Thyroid gland (tissue), 4 donors: ENCODE measurements at regions not wholly inside any gene's neighbourhood (a gene's known extent, or its start where the extent isn't known, plus 50 kb on each side); places are given as distances from the start of the nearest gene placed in this dataset.

Source experiments
- DNase-seq, 2 donors: peaks; one replicate each; pipeline ENCODE4 v3.0.0-alpha.2; 2019
- H3K27ac ChIP-seq, 3 donors: fragments of 200-600 bp; sonication (generic); 1 replicate in 2 of 3; 2 replicates in 1 of 3; pipeline ENCODE4 v1.5.1; 2016 to 2019; ENCODE audit warnings: mild to moderate bottlenecking in 1 of 3, moderate library complexity in 1 of 3
- H3K27me3 ChIP-seq: fragments of 200-600 bp; sonication (generic); one replicate; pipeline ENCODE4 v1.5.1; 2019
- H3K36me3 ChIP-seq, 2 donors: fragments of 200-600 bp; sonication (generic); one replicate each; pipeline ENCODE4 v1.5.1; 2016 to 2019
- H3K4me1 ChIP-seq, 2 donors: fragments of 200-600 bp; sonication (generic); one replicate each; pipeline ENCODE4 v1.5.1; 2017 to 2019
- H3K4me3 ChIP-seq, 3 donors: fragments of 200-600 bp; sonication (generic); replicated peaks in 1 of 3; 1 replicate in 2 of 3; 2 replicates in 1 of 3; pipeline ENCODE4 v1.5.1; 2016; ENCODE audit warnings: mild to moderate bottlenecking in 1 of 3
- H3K9me3 ChIP-seq: fragments of 200-600 bp; sonication (generic); one replicate; pipeline ENCODE4 v1.5.1; 2017
- POLR2A ChIP-seq, 2 donors: fragments of 450-650 bp; IDR thresholded peaks; one replicate each; pipeline ENCODE4 v1.6.1; 2017; ENCODE audit warnings: antibody characterized with exemption in 2 of 2, mild to moderate bottlenecking in 2 of 2, moderate library complexity in 1 of 2
- WGBS, 2 donors: methylation state at CpG; one replicate each; pipeline ENCODE4 v1.1.5; 2017; 5-methylcytosine and 5-hydroxymethylcytosine counted together
- intact Hi-C: fragments of 100-400 bp; cut with DNase I; formaldehyde crosslinking; loops from one replicate; pipeline ENCODE4 v1.15.1; 2023
- TF ChIP-seq, protein P1 (sequence below), 6 experiments: fragments of 200-600 bp in 3 of 6; fragments of 450-650 bp in 3 of 6; sonication (generic) in 3 of 6; IDR thresholded peaks; one replicate each; pipeline ENCODE4 v1.5.1; 2016 to 2019; ENCODE audit warnings: antibody characterized with exemption in 6 of 6, mild to moderate bottlenecking in 2 of 6, inconsistent platforms in 1 of 6, moderate library complexity in 1 of 6

DNA sequence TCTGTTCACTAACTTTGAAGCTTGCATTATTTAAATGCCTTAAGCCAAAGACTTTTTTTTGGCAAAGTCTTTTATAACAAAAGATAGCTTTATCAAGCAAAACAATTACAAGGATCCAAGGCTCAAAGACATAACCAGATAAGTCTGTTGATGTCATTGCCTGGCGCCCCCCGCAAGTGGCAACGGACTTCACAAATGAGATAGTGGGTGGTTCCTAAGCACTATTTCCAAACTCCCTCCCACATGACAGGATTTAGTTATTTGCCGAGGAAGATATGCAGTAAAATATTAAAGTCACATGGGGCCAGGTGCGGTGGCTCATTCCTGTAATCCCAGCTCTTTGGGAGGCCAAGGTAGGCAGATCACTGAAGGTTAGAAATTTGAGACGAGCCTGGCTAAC, 194.2 kb upstream of the DDI1 start:
- no peaks in the 10 kb centered on the region for H3K36me3 ChIP-seq
- no peak overlapping the region for H3K27ac ChIP-seq
- H3K4me1 ChIP-seq, result no peaks in the 10 kb centered on the region
- no peaks in the 10 kb centered on the region for H3K9me3 ChIP-seq
- 79% methylated on average over 6 of the region's 6 CpGs for WGBS, 2 donors
- no peaks in the 10 kb centered on the region for H3K27me3 ChIP-seq
- H3K4me3 ChIP-seq, result no peak overlapping the region
- intact Hi-C loops, result no loop called here
- TF ChIP-seq, protein P1, sequence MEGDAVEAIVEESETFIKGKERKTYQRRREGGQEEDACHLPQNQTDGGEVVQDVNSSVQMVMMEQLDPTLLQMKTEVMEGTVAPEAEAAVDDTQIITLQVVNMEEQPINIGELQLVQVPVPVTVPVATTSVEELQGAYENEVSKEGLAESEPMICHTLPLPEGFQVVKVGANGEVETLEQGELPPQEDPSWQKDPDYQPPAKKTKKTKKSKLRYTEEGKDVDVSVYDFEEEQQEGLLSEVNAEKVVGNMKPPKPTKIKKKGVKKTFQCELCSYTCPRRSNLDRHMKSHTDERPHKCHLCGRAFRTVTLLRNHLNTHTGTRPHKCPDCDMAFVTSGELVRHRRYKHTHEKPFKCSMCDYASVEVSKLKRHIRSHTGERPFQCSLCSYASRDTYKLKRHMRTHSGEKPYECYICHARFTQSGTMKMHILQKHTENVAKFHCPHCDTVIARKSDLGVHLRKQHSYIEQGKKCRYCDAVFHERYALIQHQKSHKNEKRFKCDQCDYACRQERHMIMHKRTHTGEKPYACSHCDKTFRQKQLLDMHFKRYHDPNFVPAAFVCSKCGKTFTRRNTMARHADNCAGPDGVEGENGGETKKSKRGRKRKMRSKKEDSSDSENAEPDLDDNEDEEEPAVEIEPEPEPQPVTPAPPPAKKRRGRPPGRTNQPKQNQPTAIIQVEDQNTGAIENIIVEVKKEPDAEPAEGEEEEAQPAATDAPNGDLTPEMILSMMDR (IDR thresholded peaks at IDR 0.05), result no peak
- no peak for TF ChIP-seq POLR2A (IDR thresholded peaks at IDR 0.05)
- no peak for DNase-seq

- H3K27ac ChIP-seq, result no peak overlapping the region
- TF ChIP-seq POLR2A (IDR thresholded peaks at IDR 0.05), result no peak
- TF ChIP-seq, protein P1 (IDR thresholded peaks at IDR 0.05), result no peak
- WGBS, 2 donors, result 62 to 77% methylated on average over 2 of the region's 2 CpGs
- H3K9me3 ChIP-seq, result no peaks in the 10 kb centered on the region
- H3K36me3 ChIP-seq, result no peaks in the 10 kb centered on the region
- no peak overlapping the region for H3K4me3 ChIP-seq
- no peaks in the 10 kb centered on the region for H3K4me1 ChIP-seq
- H3K27me3 ChIP-seq, result no peaks in the 10 kb centered on the region
- intact Hi-C loops, result no loop called here
- no peak for DNase-seq
Measured at GRCh38 chr11:103842795-103843194, 193.6 kb upstream of the DDI1 start.

DNA sequence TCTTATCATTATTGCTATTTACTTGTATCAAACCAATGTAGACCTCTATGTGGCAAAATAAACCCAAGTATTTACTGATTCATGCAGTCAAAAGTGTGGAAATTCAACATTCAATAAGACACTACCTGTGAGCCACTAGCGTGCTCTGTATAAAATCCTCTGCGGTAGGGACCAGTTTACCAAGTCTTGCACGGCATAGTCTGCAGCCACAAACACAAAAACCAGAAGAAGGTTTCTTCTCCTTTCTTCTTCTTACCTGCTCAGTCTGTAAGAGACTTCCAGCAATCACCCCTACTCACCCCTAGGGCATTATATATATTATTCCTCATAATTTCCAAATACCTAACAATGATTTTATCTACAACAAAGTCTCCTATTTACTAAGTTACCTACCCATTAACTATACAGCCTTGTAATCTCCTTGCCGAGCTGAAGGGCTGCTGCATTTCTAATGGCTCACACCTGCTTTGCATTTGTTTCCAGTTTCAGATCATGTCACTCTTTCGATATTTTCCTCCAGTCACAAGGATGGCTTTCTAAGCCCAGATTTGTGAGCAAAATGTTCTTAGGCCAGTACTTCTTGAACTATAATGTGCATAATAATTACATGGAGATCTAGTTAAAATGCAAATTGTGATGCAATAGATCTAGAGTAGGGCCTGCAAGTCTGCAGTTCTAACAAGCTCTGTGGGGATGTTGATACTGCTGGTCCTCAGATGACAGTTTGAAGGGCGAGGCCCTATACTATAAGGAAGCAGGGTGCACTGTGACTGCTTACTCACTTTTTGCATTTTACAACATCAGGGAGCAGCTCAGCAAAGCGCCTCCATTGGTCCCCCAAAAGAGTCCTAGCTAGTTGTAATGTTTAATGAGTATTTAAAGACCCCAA, 191.9 kb upstream of the DDI1 start:
- no peak overlapping the region for H3K27ac ChIP-seq
- no peaks in the 10 kb centered on the region for H3K27me3 ChIP-seq
- H3K4me1 ChIP-seq, result no peaks in the 10 kb centered on the region
- no peak for DNase-seq
- H3K9me3 ChIP-seq, result no peaks in the 10 kb centered on the region
- TF ChIP-seq, protein P1 (IDR thresholded peaks at IDR 0.05), result no peak
- no peak for TF ChIP-seq POLR2A (IDR thresholded peaks at IDR 0.05)
- intact Hi-C loops, result no loop called here
- H3K36me3 ChIP-seq, result no peaks in the 10 kb centered on the region
- 76% methylated on average over 7 of the region's 7 CpGs for WGBS, 2 donors
- H3K4me3 ChIP-seq, result no peak overlapping the region

GRCh38 chr11:103845331-103845730, 191.1 kb upstream of the DDI1 start:
- intact Hi-C loops, result no loop called here
- H3K4me3 ChIP-seq, result no peak overlapping the region
- DNase-seq, result no peak

DNA sequence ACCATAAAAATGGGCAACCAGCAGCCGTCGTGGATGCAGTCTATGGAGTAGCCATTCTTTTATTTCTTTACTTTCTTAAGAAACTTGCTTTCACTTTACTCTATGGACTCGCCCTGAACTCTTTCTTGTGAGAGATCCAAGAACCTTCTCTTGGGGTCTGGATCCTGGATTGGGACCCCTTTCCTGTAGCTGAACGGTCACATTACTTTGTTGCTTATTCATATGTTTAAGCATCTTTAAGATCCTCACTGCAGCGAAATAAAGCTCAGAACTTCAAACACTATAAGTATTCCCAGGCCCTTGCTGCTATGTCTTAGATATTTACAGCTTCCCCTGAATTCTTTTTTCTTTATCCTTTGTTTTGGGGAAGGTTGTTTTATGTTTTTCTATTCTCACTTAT, 187.8 kb upstream of the DDI1 start:
- Histone ChIP-seq H3K4me1 (no peaks in the 10 kb centered on the region), H3K36me3 (no peaks in the 10 kb centered on the region), H3K9me3 (no peaks in the 10 kb centered on the region), H3K4me3 (no peak overlapping the region), H3K27me3 (no peaks in the 10 kb centered on the region), H3K27ac (no peak overlapping the region)
- DNase-seq, result no peak
- 85 to 87% methylated on average over 5 of the region's 5 CpGs for WGBS, 2 donors
- intact Hi-C loops, result no loop called here
- TF ChIP-seq POLR2A (IDR thresholded peaks at IDR 0.05), result no peak
- TF ChIP-seq, protein P1 (IDR thresholded peaks at IDR 0.05), result no peak

More at GRCh38 chr11:103845331-103845730, 191.1 kb upstream of the DDI1 start:
- no peak overlapping the region for H3K27ac ChIP-seq
- H3K9me3 ChIP-seq, result no peaks in the 10 kb centered on the region
- H3K36me3 ChIP-seq, result no peaks in the 10 kb centered on the region
- WGBS, 2 donors, result 73 to 88% methylated on average over 1 of the region's 1 CpG
- TF ChIP-seq, protein P1 (IDR thresholded peaks at IDR 0.05), result no peak
- TF ChIP-seq POLR2A (IDR thresholded peaks at IDR 0.05), result no peak
- no peaks in the 10 kb centered on the region for H3K4me1 ChIP-seq
- H3K27me3 ChIP-seq, result no peaks in the 10 kb centered on the region
